ENCODE measurements at regions not wholly inside any gene's neighbourhood (a gene's known extent, or its start where the extent isn't known, plus 50 kb on each side); places are given as distances from the start of the nearest gene placed in this dataset.

DNA sequence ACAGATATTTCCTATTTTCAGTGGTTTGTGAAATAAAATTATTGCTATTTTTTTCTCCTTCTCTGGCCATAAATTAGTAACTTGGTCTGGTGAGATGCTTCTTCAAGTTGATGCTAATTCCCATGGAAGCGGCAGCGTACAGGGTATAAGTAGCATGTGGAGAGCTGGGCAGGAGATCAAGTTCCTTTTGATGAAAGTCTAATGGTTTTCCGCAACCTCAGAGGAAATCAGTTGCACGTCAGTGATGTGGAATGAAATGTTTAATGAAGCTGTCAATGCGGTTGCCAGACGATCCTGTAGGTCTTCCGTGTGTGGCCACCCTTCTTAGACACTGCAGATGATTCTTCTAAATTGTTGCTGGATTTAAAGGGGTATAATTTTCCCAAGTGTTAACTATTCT lies 236.4 kb upstream of the GRM3 start:
- TF ChIP-seq, protein P1, sequence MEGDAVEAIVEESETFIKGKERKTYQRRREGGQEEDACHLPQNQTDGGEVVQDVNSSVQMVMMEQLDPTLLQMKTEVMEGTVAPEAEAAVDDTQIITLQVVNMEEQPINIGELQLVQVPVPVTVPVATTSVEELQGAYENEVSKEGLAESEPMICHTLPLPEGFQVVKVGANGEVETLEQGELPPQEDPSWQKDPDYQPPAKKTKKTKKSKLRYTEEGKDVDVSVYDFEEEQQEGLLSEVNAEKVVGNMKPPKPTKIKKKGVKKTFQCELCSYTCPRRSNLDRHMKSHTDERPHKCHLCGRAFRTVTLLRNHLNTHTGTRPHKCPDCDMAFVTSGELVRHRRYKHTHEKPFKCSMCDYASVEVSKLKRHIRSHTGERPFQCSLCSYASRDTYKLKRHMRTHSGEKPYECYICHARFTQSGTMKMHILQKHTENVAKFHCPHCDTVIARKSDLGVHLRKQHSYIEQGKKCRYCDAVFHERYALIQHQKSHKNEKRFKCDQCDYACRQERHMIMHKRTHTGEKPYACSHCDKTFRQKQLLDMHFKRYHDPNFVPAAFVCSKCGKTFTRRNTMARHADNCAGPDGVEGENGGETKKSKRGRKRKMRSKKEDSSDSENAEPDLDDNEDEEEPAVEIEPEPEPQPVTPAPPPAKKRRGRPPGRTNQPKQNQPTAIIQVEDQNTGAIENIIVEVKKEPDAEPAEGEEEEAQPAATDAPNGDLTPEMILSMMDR (IDR thresholded peaks at IDR 0.05) = no peak
- TF ChIP-seq POLR2A (IDR thresholded peaks at IDR 0.05) = no peak
